HUES6 (cell line): ENCODE measurements at regions not wholly inside any gene's neighbourhood (a gene's known extent, or its start where the extent isn't known, plus 50 kb on each side); places are given as distances from the start of the nearest gene placed in this dataset.

Experiments used
- H3K27ac ChIP-seq: 2 replicates; pipeline ENCODE4 v1.7.0; 2013; ENCODE audit warnings: low read depth, mild to moderate bottlenecking, low read length, inconsistent platforms
- H3K27me3 ChIP-seq: 2 replicates; pipeline ENCODE4 v1.6.1; 2013; ENCODE audit warnings: low read length; ENCODE audit not compliant: control insufficient read depth, insufficient read depth
- H3K36me3 ChIP-seq: 2 replicates; pipeline ENCODE4 v1.6.1; 2013; ENCODE audit warnings: low read length; ENCODE audit not compliant: control insufficient read depth, insufficient read depth
- H3K4me1 ChIP-seq: 2 replicates; pipeline ENCODE4 v1.6.1; 2013; ENCODE audit warnings: low read length; ENCODE audit not compliant: control insufficient read depth, insufficient read depth
- H3K4me3 ChIP-seq: 2 replicates; pipeline ENCODE4 v1.5.1; 2013; ENCODE audit warnings: low read depth, low read length
- H3K9ac ChIP-seq: one replicate; pipeline ENCODE4 v1.6.1; 2013; ENCODE audit warnings: mild to moderate bottlenecking, low read length
- H3K9me3 ChIP-seq: 2 replicates; pipeline ENCODE4 v1.6.1; 2013; ENCODE audit warnings: low read depth, low read length; ENCODE audit not compliant: control insufficient read depth, insufficient read depth

- no peak overlapping the region for H3K27ac ChIP-seq
Observed at GRCh38 chr7:135828604-135829003, 80.0 kb upstream of the FAM180A start.

GRCh38 chr7:135827391-135827790 is 78.8 kb upstream of the FAM180A start:
- Histone ChIP-seq H3K27ac (no peak overlapping the region), H3K4me3 (no peak overlapping the region), H3K9me3 (no peaks in the 10 kb centered on the region), H3K36me3 (no peaks in the 10 kb centered on the region), H3K27me3 (no peaks in the 10 kb centered on the region), H3K4me1 (no peaks in the 10 kb centered on the region), H3K9ac (no peak overlapping the region)

More at GRCh38 chr7:135828604-135829003, 80.0 kb upstream of the FAM180A start:
- no peaks in the 10 kb centered on the region for H3K36me3 ChIP-seq
- no peak overlapping the region for H3K4me3 ChIP-seq
- H3K9ac ChIP-seq = no peak overlapping the region
- H3K4me1 ChIP-seq = no peaks in the 10 kb centered on the region
- H3K27me3 ChIP-seq = no peaks in the 10 kb centered on the region
- H3K9me3 ChIP-seq = no peaks in the 10 kb centered on the region

GRCh38 chr7:135825406-135825805 is 76.8 kb upstream of the FAM180A start:
- Histone ChIP-seq H3K27me3 (no peaks in the 10 kb centered on the region), H3K9me3 (no peaks in the 10 kb centered on the region), H3K36me3 (no peaks in the 10 kb centered on the region), H3K27ac (no peak overlapping the region), H3K4me1 (no peaks in the 10 kb centered on the region), H3K4me3 (no peak overlapping the region), H3K9ac (no peak overlapping the region)

GRCh38 chr7:135822376-135822775 is 73.8 kb upstream of the FAM180A start:
- no peak overlapping the region for H3K9ac ChIP-seq
- no peaks in the 10 kb centered on the region for H3K9me3 ChIP-seq
- no peaks in the 10 kb centered on the region for H3K4me1 ChIP-seq
- H3K4me3 ChIP-seq = no peak overlapping the region
- H3K36me3 ChIP-seq = no peaks in the 10 kb centered on the region
- H3K27ac ChIP-seq = no peak overlapping the region
- no peaks in the 10 kb centered on the region for H3K27me3 ChIP-seq

- Histone ChIP-seq H3K9me3 (no peaks in the 10 kb centered on the region), H3K27me3 (no peaks in the 10 kb centered on the region), H3K4me1 (no peaks in the 10 kb centered on the region), H3K27ac (no peak overlapping the region), H3K36me3 (no peaks in the 10 kb centered on the region), H3K4me3 (no peak overlapping the region), H3K9ac (no peak overlapping the region)
Observed at GRCh38 chr7:135817583-135817982, 69.0 kb upstream of the FAM180A start.

GRCh38 chr7:135815033-135815432 is 66.4 kb upstream of the FAM180A start:
- H3K4me1 ChIP-seq = no peaks in the 10 kb centered on the region
- H3K9ac ChIP-seq = no peak overlapping the region
- no peaks in the 10 kb centered on the region for H3K9me3 ChIP-seq
- no peak overlapping the region for H3K4me3 ChIP-seq
- no peaks in the 10 kb centered on the region for H3K36me3 ChIP-seq
- H3K27ac ChIP-seq = no peak overlapping the region
- H3K27me3 ChIP-seq = no peaks in the 10 kb centered on the region

GRCh38 chr7:135812148-135812547 is 63.5 kb upstream of the FAM180A start:
- H3K36me3 ChIP-seq = no peaks in the 10 kb centered on the region
- H3K4me3 ChIP-seq = no peak overlapping the region
- H3K9me3 ChIP-seq = no peaks in the 10 kb centered on the region
- H3K4me1 ChIP-seq = no peaks in the 10 kb centered on the region
- H3K9ac ChIP-seq = no peak overlapping the region
- H3K27me3 ChIP-seq = no peaks in the 10 kb centered on the region
- no peak overlapping the region for H3K27ac ChIP-seq

GRCh38 chr7:135811506-135811905 is 62.9 kb upstream of the FAM180A start:
- Histone ChIP-seq H3K4me3 (no peak overlapping the region), H3K9me3 (no peaks in the 10 kb centered on the region), H3K27ac (no peak overlapping the region), H3K4me1 (no peaks in the 10 kb centered on the region), H3K9ac (no peak overlapping the region), H3K27me3 (no peaks in the 10 kb centered on the region), H3K36me3 (no peaks in the 10 kb centered on the region)

- no peaks in the 10 kb centered on the region for H3K9me3 ChIP-seq
- no peak overlapping the region for H3K9ac ChIP-seq
- H3K4me1 ChIP-seq = no peaks in the 10 kb centered on the region
- H3K27me3 ChIP-seq = no peaks in the 10 kb centered on the region
- no peak overlapping the region for H3K27ac ChIP-seq
- no peak overlapping the region for H3K4me3 ChIP-seq
- H3K36me3 ChIP-seq = no peaks in the 10 kb centered on the region
Observed at GRCh38 chr7:135808206-135808605, 59.6 kb upstream of the FAM180A start.

- Histone ChIP-seq H3K9ac (no peak overlapping the region), H3K36me3 (no peaks in the 10 kb centered on the region), H3K27me3 (0 out of 2 replicates have a peak, but pooled peaks cover 3% of the 10 kb centered on the region), H3K4me1 (peaks cover 6% of the 10 kb centered on the region; the same call in 1 of the 2 replicates), H3K9me3 (no peaks in the 10 kb centered on the region), H3K4me3 (no peak overlapping the region), H3K27ac (no peak overlapping the region)
Observed at GRCh38 chr7:135803143-135803542, 54.5 kb upstream of the FAM180A start.

GRCh38 chr7:135802697-135803096 is 54.1 kb upstream of the FAM180A start:
- no peaks in the 10 kb centered on the region for H3K9me3 ChIP-seq
- peaks cover 6% of the 10 kb centered on the region; the same call in 1 of the 2 replicates for H3K4me1 ChIP-seq
- H3K27me3 ChIP-seq = 0 out of 2 replicates have a peak, but pooled peaks cover 3% of the 10 kb centered on the region
- H3K9ac ChIP-seq = no peak overlapping the region
- H3K4me3 ChIP-seq = no peak overlapping the region
- no peak overlapping the region for H3K27ac ChIP-seq
- no peaks in the 10 kb centered on the region for H3K36me3 ChIP-seq

GRCh38 chr7:135801877-135802276 is 53.3 kb upstream of the FAM180A start:
- Histone ChIP-seq H3K27me3 (0 out of 2 replicates have a peak, but pooled peaks cover 3% of the 10 kb centered on the region), H3K9me3 (no peaks in the 10 kb centered on the region), H3K4me3 (no peak overlapping the region), H3K36me3 (no peaks in the 10 kb centered on the region), H3K27ac (no peak overlapping the region), H3K9ac (no peak overlapping the region), H3K4me1 (peaks cover 6% of the 10 kb centered on the region; the same call in 1 of the 2 replicates)
